GM23338 (cell line): ENCODE measurements at regions not wholly inside any gene's neighbourhood (a gene's known extent, or its start where the extent isn't known, plus 50 kb on each side); places are given as distances from the start of the nearest gene placed in this dataset.

Experiments
- EZH2 ChIP-seq: fragments of 200-600 bp; sonication (generic); IDR thresholded peaks from one replicate; pipeline ENCODE4 v1.8.0; 2017; ENCODE audit warnings: antibody characterized with exemption, mild to moderate bottlenecking, low read depth; ENCODE audit not compliant: unreplicated experiment
- EZH2phosphoT487 ChIP-seq: fragments of 200-600 bp; sonication (generic); IDR thresholded peaks from one replicate; pipeline ENCODE4 v1.8.1; 2018; ENCODE audit warnings: antibody characterized with exemption; ENCODE audit not compliant: unreplicated experiment
- POLR2AphosphoS5 ChIP-seq: IDR thresholded peaks from 2 replicates; pipeline ENCODE4 v1.6.1; 2016; ENCODE audit warnings: antibody characterized with exemption, low read depth
- TF ChIP-seq, protein P1 (sequence below), 2 experiments: fragments of 200-600 bp in 1 of 2; sonication (generic) in 1 of 2; conservative IDR thresholded peaks; 2 replicates each; pipeline versions ENCODE4 v1.5.1 to v1.6.1; 2016 to 2017; ENCODE audit warnings: antibody characterized with exemption in 2 of 2, low read depth in 2 of 2, mild to moderate bottlenecking in 2 of 2, moderate library complexity in 1 of 2
- TF ChIP-seq, protein P2 (sequence below): IDR thresholded peaks from one replicate; pipeline ENCODE4 v1.6.1; 2018; ENCODE audit warnings: antibody characterized with exemption; ENCODE audit not compliant: unreplicated experiment

DNA sequence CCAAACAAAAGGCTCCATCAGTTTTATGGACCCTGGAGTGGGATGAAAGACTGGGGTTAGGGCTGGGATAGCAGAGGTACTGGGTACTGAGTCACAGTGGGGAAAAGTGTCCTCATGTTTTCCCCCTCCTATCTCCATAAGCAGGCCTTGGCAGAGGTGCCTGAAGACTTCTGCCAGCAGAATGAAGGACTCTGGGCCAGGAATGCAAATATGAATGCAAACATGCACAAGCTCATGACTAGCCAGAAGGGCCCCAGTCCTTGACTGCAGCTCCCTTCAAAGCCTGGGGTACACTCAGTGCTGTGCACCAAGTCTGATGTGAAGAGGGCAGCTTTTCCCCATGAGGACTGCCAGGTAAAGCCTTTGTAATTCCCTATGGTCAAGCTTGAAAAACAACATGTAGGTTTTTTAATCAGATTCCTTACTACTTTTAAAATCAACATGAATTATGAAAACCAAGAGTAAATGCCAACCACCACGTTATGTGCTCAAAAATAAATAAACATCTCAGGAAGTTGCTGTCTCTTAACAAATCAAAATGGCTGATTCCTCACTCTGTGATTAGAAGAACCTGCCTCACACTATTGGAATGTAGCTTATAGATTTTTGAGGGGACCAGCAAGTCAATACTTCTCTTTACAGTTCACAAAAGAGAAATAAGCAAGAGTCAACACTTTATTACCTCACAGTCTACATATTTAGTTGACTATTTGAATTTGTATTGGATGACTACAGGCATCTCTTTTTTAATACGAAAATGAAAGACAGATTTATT lies 1512.0 kb downstream of the ARAP2 start:
- no peak for TF ChIP-seq POLR2AphosphoS5
- TF ChIP-seq EZH2: no peak
- TF ChIP-seq, protein P1, sequence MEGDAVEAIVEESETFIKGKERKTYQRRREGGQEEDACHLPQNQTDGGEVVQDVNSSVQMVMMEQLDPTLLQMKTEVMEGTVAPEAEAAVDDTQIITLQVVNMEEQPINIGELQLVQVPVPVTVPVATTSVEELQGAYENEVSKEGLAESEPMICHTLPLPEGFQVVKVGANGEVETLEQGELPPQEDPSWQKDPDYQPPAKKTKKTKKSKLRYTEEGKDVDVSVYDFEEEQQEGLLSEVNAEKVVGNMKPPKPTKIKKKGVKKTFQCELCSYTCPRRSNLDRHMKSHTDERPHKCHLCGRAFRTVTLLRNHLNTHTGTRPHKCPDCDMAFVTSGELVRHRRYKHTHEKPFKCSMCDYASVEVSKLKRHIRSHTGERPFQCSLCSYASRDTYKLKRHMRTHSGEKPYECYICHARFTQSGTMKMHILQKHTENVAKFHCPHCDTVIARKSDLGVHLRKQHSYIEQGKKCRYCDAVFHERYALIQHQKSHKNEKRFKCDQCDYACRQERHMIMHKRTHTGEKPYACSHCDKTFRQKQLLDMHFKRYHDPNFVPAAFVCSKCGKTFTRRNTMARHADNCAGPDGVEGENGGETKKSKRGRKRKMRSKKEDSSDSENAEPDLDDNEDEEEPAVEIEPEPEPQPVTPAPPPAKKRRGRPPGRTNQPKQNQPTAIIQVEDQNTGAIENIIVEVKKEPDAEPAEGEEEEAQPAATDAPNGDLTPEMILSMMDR (conservative IDR thresholded peaks at IDR 0.05; ENCODE audit: low read depth in 2 of 2): no peak
- TF ChIP-seq, protein P2, sequence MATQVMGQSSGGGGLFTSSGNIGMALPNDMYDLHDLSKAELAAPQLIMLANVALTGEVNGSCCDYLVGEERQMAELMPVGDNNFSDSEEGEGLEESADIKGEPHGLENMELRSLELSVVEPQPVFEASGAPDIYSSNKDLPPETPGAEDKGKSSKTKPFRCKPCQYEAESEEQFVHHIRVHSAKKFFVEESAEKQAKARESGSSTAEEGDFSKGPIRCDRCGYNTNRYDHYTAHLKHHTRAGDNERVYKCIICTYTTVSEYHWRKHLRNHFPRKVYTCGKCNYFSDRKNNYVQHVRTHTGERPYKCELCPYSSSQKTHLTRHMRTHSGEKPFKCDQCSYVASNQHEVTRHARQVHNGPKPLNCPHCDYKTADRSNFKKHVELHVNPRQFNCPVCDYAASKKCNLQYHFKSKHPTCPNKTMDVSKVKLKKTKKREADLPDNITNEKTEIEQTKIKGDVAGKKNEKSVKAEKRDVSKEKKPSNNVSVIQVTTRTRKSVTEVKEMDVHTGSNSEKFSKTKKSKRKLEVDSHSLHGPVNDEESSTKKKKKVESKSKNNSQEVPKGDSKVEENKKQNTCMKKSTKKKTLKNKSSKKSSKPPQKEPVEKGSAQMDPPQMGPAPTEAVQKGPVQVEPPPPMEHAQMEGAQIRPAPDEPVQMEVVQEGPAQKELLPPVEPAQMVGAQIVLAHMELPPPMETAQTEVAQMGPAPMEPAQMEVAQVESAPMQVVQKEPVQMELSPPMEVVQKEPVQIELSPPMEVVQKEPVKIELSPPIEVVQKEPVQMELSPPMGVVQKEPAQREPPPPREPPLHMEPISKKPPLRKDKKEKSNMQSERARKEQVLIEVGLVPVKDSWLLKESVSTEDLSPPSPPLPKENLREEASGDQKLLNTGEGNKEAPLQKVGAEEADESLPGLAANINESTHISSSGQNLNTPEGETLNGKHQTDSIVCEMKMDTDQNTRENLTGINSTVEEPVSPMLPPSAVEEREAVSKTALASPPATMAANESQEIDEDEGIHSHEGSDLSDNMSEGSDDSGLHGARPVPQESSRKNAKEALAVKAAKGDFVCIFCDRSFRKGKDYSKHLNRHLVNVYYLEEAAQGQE: no peak
- no peak for TF ChIP-seq EZH2phosphoT487
